K562 (cell line): ENCODE measurements at regions not wholly inside any gene's neighbourhood (a gene's known extent, or its start where the extent isn't known, plus 50 kb on each side); places are given as distances from the start of the nearest gene placed in this dataset.
A peak's percentile ranks its signal among the peaks of the same experiment; 100 is the strongest.

Experiments used
- ATAC-seq: fragments of 200-7000 bp; cut with Tn5 transposase; 3 replicates; pipeline ENCODE4 v1.9.1; 2020; ENCODE audit warnings: moderate library complexity
- BruUV-seq: library from RNA; stranded (reverse); fragments of 400-500 nt; replicated peaks from 2 replicates; lab custom pipeline; 2021; lab: Mats Ljungman, UMichigan
- CTCF ChIA-PET: fragments of 300-600 bp; formaldehyde crosslinking; extraction: SDS; loops from one replicate; lab custom pipeline; 2021; ENCODE audit warnings: low intra/inter-chr PET ratio; lab: Yijun Ruan, JAX
- POLR2A ChIA-PET: fragments of 300-600, 350-650 bp; sonication (Branson Sonifier 250); formaldehyde crosslinking; extraction: SDS; loops from one replicate; lab custom pipeline; 2021; ENCODE audit warnings: antibody characterized with exemption, inconsistent platforms; lab: Yijun Ruan, JAX
- DNase-seq, 4 experiments: peaks; one replicate each; pipeline versions ENCODE4 v3.0.0 to v3.0.0-alpha.2; 2011 to 2018; ENCODE audit warnings: low spot score in 3 of 4, mixed read lengths in 3 of 4; ENCODE audit errors: extremely low read depth in 1 of 4
- FAIRE-seq: peaks from 2 replicates; lab custom pipeline; 2011; peaks lifted over from hg19 to GRCh38; lab: Jason Lieb, UNC
- H2AFZ ChIP-seq: 2 replicates; pipeline ENCODE4 v1.6.0; 2011; ENCODE audit warnings: low read depth, low read length, control low read depth, inconsistent platforms
- H3K27ac ChIP-seq: fragments of 200-600 bp; 3 replicates; pipeline ENCODE4 v1.8.0; 2011; ENCODE audit warnings: low read depth, mild to moderate bottlenecking, control low read depth, inconsistent platforms, low read length, moderate library complexity, mixed read lengths; ENCODE audit errors: extremely low read depth
- H3K27me3 ChIP-seq, 2 experiments: fragments of 300-600 bp in 1 of 2; 2 replicates in 1 of 2; 3 replicates in 1 of 2; pipeline versions ENCODE4 v1.6.0 to v1.8.0; 2011; ENCODE audit warnings: inconsistent platforms in 2 of 2, low read length in 2 of 2, mild to moderate bottlenecking in 1 of 2, mixed read lengths in 1 of 2, moderate library complexity in 1 of 2; ENCODE audit not compliant: control insufficient read depth in 2 of 2, insufficient read depth in 2 of 2
- H3K36me3 ChIP-seq: fragments of 300-600 bp; 3 replicates; pipeline ENCODE4 v1.8.0; 2011; ENCODE audit warnings: mild to moderate bottlenecking, low read length, inconsistent platforms; ENCODE audit not compliant: control insufficient read depth, insufficient read depth
- H3K4me1 ChIP-seq, 2 experiments: fragments of 200-600 bp in 1 of 2; replicated peaks in 1 of 2; 2 replicates in 1 of 2; 3 replicates in 1 of 2; pipeline versions ENCODE4 v1.5.1 to v1.8.0; 2011; ENCODE audit warnings: inconsistent platforms in 2 of 2, low read length in 2 of 2, mild to moderate bottlenecking in 1 of 2, mixed read lengths in 1 of 2, moderate library complexity in 1 of 2; ENCODE audit not compliant: control insufficient read depth in 2 of 2, insufficient read depth in 2 of 2
- H3K4me2 ChIP-seq: 2 replicates; pipeline ENCODE4 v1.6.1; 2011; ENCODE audit warnings: low read length, control low read depth, inconsistent platforms, mixed read lengths; ENCODE audit not compliant: insufficient read depth
- H3K4me3 ChIP-seq: fragments of 200-600 bp; sonication (generic), shearing (Covaris generic); 2 replicates; pipeline ENCODE4 v1.5.1; 2016; ENCODE audit warnings: control low read depth, inconsistent platforms
- H3K79me2 ChIP-seq: fragments of 200-600 bp; 3 replicates; pipeline ENCODE4 v1.8.0; 2011; ENCODE audit warnings: low read length, inconsistent platforms; ENCODE audit not compliant: control insufficient read depth, insufficient read depth
- H3K9ac ChIP-seq, 2 experiments: 2 replicates each; pipeline versions ENCODE4 v1.6.0 to v1.6.1; 2011; ENCODE audit warnings: low read depth in 2 of 2, low read length in 2 of 2, control low read depth in 1 of 2, inconsistent platforms in 1 of 2, mild to moderate bottlenecking in 1 of 2, mixed read lengths in 1 of 2; ENCODE audit not compliant: insufficient read depth in 1 of 2
- H3K9me1 ChIP-seq: one replicate; pipeline ENCODE4 v1.6.0; 2011; ENCODE audit warnings: inconsistent platforms, mild to moderate bottlenecking, low read length, moderate library complexity; ENCODE audit not compliant: control insufficient read depth, insufficient read depth
- H3K9me3 ChIP-seq: replicated peaks from 2 replicates; pipeline ENCODE4 v1.5.1; 2011; ENCODE audit warnings: low read depth, low read length, inconsistent platforms; ENCODE audit not compliant: control insufficient read depth, insufficient read depth
- H4K20me1 ChIP-seq: replicated peaks from 2 replicates; pipeline ENCODE4 v1.6.1; 2011; ENCODE audit warnings: low read length, inconsistent platforms, mixed read lengths; ENCODE audit not compliant: control insufficient read depth, insufficient read depth
- NFIC ChIP-seq: fragments of 450-650 bp; IDR thresholded peaks from 2 replicates; pipeline ENCODE4 v1.6.1; 2017; ENCODE audit warnings: mild to moderate bottlenecking, inconsistent platforms
- SPI1 ChIP-seq: IDR thresholded peaks from 2 replicates; pipeline ENCODE4 v1.6.1; 2011; ENCODE audit warnings: low read depth, low read length, control low read depth, borderline replicate concordance
- XRCC4 ChIP-seq: IDR thresholded peaks from one replicate; pipeline ENCODE4 v1.6.1; 2011; ENCODE audit not compliant: insufficient read depth, insufficient read length; ENCODE audit errors: extremely low read depth
- ZNF175 ChIP-seq: fragments of 200-800 bp; sonication (Bioruptor generic); IDR thresholded peaks from 2 replicates; pipeline ENCODE4 v1.6.1; 2016; ENCODE audit warnings: low read depth, mild to moderate bottlenecking, missing genetic modification characterization, missing compliant biosample characterization
- WGBS: fragments of 100-300 bp; shearing (Covaris generic); methylation state at CpG from one replicate; pipeline ENCODE4 v1.1.6; 2016; ENCODE audit warnings: low coverage, mixed read lengths; ENCODE audit not compliant: insufficient coverage; ENCODE audit errors: missing lambda C conversion rate; 5-methylcytosine and 5-hydroxymethylcytosine counted together
- in situ Hi-C: fragments of 300-500 bp; cut with MboI; formaldehyde crosslinking; loops from 4 replicates; pipeline ENCODE4 v1.15.0; 2018; ENCODE audit warnings: inconsistent platforms, mixed read lengths
- intact Hi-C: fragments of 100-400 bp; cut with micrococcal nuclease; formaldehyde crosslinking; loops from 2 replicates; pipeline ENCODE4 v1.14.2; 2022
- TF ChIP-seq, protein P1 (sequence below): sonication (generic); formaldehyde crosslinking; IDR thresholded peaks from 2 replicates; pipeline ENCODE4 v1.8.0; 2022; ENCODE audit warnings: missing genetic modification reagents, mild to moderate bottlenecking, borderline replicate concordance
- TF ChIP-seq, protein P2 (sequence below): sonication (generic); formaldehyde crosslinking; IDR thresholded peaks from 2 replicates; pipeline ENCODE4 v1.8.1; 2022; ENCODE audit warnings: missing genetic modification reagents
- TF ChIP-seq, protein P3 (sequence below): fragments of 250-450 bp; sonication (Bioruptor Pico); IDR thresholded peaks from 2 replicates; pipeline ENCODE4 v1.5.0; 2021; ENCODE audit warnings: mild to moderate bottlenecking, borderline replicate concordance

DNA sequence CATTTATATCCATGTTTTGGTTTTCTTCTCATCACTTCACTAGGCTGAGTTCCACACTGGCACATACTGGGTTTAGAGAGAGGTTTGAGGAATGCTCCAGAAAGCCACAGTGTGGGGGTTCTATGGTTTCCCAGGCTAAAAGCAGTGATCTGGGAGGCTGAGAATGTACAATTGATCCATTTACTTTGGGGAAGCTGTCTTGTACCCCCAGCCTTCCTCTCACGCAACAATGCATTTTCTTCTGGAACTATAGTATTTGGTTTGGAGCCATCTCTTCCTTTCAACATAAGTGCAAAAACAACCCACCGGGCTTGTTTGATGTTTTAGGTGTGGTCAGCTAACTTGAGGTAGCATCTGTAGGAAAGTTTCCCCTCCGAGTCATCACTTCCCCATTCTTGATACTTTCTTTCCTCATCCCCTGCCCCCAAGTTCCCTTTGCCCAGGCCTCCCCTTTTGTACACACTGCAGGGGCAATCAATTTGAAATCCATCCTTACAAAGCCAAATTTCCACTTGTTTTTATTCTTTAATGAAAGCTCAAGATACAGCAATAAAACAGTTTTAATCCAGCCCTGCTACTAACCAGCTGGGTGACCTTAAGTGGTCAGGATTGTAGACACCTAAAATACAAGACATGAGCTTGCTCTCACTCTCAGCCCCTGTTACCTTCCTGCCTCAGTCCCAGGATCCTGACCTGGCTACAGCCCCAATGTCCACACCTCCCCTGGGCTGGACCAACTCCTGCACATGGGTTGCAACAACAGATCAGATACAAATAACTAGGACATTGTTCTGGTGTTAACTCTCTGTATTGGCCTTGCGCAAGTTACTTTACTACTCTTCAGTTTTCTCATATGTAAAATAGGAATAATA, 109.2 kb downstream of the FHDC1 start:
- in situ Hi-C loops (no loop called here), intact Hi-C loops (no loop called here)
- H3K27ac ChIP-seq = no peak overlapping the region
- no peak overlapping the region for H2AFZ ChIP-seq
- H3K36me3 ChIP-seq = no peaks in the 10 kb centered on the region
- 0 out of 2 replicates have a peak, but pooled peaks cover 3% of the 10 kb centered on the region for H3K9me3 ChIP-seq
- H3K9me1 ChIP-seq = no peaks in the 10 kb centered on the region
- POLR2A ChIA-PET = interaction anchor here (0.6 kb wide), 1 partner anchor 63 kb away, joined by 4 read pairs; no protein-coding TSS in a partner anchor
- CTCF ChIA-PET = no interaction called here
- ATAC-seq = no peak
- BruUV-seq = no TSS peak
- H4K20me1 ChIP-seq = no peaks in the 10 kb centered on the region
- 13% methylated on average over 4 of the region's 4 CpGs for WGBS
- H3K4me2 ChIP-seq = no peak overlapping the region
- no peak for TF ChIP-seq XRCC4
- peak; percentile 65; the same call in 1 of the 2 replicates for TF ChIP-seq SPI1
- H3K9ac ChIP-seq = no peak overlapping the region
- DNase-seq = no peak
- H3K4me1 ChIP-seq = no peaks in the 10 kb centered on the region
- H3K4me3 ChIP-seq = no peak overlapping the region
- FAIRE-seq = no peak
- H3K79me2 ChIP-seq = no peaks in the 10 kb centered on the region
- peaks cover 2 to 4% of the 10 kb centered on the region in 2 experiments; a peak in 2 of 5 replicates for H3K27me3 ChIP-seq

DNA sequence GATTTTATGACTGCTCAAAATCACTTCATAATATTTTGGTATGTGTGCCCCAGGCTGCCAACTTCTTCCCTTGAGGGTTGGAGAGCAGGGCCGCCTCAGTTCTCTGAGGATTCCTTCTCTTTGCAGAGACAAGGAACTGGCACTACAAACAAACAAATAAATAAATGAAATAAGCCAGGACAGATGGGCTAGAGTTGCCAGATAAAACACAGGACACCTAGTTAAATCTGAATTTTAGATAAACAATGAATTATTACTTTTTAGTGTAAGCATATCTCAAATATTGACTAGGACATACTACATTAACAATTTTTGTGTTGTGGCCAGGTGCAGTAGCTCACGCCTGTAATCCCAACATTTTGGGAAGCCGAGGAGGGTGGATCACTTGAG, 122.5 kb downstream of the FHDC1 start:
- no peak for ATAC-seq
- H3K27me3 ChIP-seq = peaks cover 0 to 6% of the 10 kb centered on the region in 2 experiments; a peak in 1 of 5 replicates
- H3K79me2 ChIP-seq = no peaks in the 10 kb centered on the region
- DNase-seq = no peak
- no peaks in the 10 kb centered on the region for H3K9me3 ChIP-seq
- in situ Hi-C loops (no loop called here), intact Hi-C loops (loop anchor here (5.0 kb wide), 1 partner anchor 56 kb away; no protein-coding TSS in a partner anchor)
- H3K4me2 ChIP-seq = no peak overlapping the region
- WGBS = 0% methylated on average over 3 of the region's 3 CpGs
- no peak overlapping the region for H3K27ac ChIP-seq
- no peak overlapping the region for H2AFZ ChIP-seq
- H3K4me3 ChIP-seq = no peak overlapping the region
- CTCF ChIA-PET = no interaction called here
- no peaks in the 10 kb centered on the region for H3K9me1 ChIP-seq
- H3K36me3 ChIP-seq = no peaks in the 10 kb centered on the region
- no peak for FAIRE-seq
- no peaks in the 10 kb centered on the region for H3K4me1 ChIP-seq
- no TSS peak for BruUV-seq
- POLR2A ChIA-PET = no interaction called here
- no peaks in the 10 kb centered on the region for H4K20me1 ChIP-seq
- no peak overlapping the region for H3K9ac ChIP-seq
- TF ChIP-seq, protein P1, sequence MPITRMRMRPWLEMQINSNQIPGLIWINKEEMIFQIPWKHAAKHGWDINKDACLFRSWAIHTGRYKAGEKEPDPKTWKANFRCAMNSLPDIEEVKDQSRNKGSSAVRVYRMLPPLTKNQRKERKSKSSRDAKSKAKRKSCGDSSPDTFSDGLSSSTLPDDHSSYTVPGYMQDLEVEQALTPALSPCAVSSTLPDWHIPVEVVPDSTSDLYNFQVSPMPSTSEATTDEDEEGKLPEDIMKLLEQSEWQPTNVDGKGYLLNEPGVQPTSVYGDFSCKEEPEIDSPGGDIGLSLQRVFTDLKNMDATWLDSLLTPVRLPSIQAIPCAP = no peak
- TF ChIP-seq, protein P2, sequence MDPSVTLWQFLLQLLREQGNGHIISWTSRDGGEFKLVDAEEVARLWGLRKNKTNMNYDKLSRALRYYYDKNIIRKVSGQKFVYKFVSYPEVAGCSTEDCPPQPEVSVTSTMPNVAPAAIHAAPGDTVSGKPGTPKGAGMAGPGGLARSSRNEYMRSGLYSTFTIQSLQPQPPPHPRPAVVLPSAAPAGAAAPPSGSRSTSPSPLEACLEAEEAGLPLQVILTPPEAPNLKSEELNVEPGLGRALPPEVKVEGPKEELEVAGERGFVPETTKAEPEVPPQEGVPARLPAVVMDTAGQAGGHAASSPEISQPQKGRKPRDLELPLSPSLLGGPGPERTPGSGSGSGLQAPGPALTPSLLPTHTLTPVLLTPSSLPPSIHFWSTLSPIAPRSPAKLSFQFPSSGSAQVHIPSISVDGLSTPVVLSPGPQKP (CRISPR knock-in tag) = no peak
- TF ChIP-seq, protein P3, sequence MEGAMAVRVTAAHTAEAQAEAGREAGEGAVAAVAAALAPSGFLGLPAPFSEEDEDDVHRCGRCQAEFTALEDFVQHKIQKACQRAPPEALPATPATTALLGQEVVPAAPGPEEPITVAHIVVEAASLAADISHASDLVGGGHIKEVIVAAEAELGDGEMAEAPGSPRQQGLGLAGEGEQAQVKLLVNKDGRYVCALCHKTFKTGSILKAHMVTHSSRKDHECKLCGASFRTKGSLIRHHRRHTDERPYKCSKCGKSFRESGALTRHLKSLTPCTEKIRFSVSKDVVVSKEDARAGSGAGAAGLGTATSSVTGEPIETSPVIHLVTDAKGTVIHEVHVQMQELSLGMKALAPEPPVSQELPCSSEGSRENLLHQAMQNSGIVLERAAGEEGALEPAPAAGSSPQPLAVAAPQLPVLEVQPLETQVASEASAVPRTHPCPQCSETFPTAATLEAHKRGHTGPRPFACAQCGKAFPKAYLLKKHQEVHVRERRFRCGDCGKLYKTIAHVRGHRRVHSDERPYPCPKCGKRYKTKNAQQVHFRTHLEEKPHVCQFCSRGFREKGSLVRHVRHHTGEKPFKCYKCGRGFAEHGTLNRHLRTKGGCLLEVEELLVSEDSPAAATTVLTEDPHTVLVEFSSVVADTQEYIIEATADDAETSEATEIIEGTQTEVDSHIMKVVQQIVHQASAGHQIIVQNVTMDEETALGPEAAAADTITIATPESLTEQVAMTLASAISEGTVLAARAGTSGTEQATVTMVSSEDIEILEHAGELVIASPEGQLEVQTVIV = no peak
- TF ChIP-seq ZNF175 (CRISPR knock-in tag) (no peak), NFIC (no peak)
